ENCODE measurements at regions not wholly inside any gene's neighbourhood (a gene's known extent, or its start where the extent isn't known, plus 50 kb on each side); places are given as distances from the start of the nearest gene placed in this dataset.
"Not testable (repeated sequence)": the region's sequence is repeated elsewhere in the genome, so short reads cannot be mapped to it uniquely, and the experiment has no call there.

DNA sequence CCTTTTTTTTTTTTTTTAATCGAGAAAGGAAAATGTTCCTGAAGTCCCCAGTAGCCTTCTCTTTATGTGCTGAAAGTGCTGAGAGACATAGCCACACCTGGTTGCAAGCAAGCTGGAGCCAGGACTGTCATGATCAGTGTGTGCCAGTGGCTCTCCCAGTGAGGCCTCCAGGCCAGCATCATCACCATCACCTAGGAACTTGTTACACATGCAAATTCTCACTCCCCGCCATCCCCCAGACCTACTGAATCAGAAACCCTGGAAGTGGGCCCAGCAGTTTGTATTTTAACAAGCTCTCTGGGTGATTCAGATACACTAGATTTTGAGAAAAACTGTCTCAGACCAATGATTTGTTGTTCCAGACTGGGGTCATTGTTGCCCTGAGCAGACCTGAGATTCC, 181.9 kb upstream of the GLRA1 start:
- POLR2A ChIA-PET = no interaction called here
- CTCF ChIA-PET = interaction anchor here (0.7 kb wide), 1 partner anchor 193 kb away, joined by 3 read pairs; no protein-coding TSS in a partner anchor
- TF ChIP-seq FOXK2 (IDR thresholded peaks at IDR 0.05) (no peak), FOXM1 (IDR thresholded peaks at IDR 0.05; ENCODE audit: borderline replicate concordance) (no peak), SP1 (IDR thresholded peaks at IDR 0.05) (no peak), FOXA1 (IDR thresholded peaks at IDR 0.05) (no peak), SUZ12 (IDR thresholded peaks at IDR 0.05) (no peak), LEF1 (IDR thresholded peaks at IDR 0.05; ENCODE audit: borderline replicate concordance) (no peak), HDGF (IDR thresholded peaks at IDR 0.05; ENCODE audit: borderline replicate concordance) (no peak), CTBP1 (IDR thresholded peaks at IDR 0.05; ENCODE audit: borderline replicate concordance) (no peak), L3MBTL2 (conservative IDR thresholded peaks at IDR 0.05) (no peak), ZNF384 (IDR thresholded peaks at IDR 0.05) (no peak), NFRKB (IDR thresholded peaks at IDR 0.05) (no peak), ARNT (IDR thresholded peaks at IDR 0.05) (no peak), BHLHE40 (IDR thresholded peaks at IDR 0.05; ENCODE audit: borderline replicate concordance) (no peak), TARDBP (IDR thresholded peaks at IDR 0.05) (no peak), ELF4 (IDR thresholded peaks at IDR 0.05) (no peak)
- TF ChIP-seq, protein P1, sequence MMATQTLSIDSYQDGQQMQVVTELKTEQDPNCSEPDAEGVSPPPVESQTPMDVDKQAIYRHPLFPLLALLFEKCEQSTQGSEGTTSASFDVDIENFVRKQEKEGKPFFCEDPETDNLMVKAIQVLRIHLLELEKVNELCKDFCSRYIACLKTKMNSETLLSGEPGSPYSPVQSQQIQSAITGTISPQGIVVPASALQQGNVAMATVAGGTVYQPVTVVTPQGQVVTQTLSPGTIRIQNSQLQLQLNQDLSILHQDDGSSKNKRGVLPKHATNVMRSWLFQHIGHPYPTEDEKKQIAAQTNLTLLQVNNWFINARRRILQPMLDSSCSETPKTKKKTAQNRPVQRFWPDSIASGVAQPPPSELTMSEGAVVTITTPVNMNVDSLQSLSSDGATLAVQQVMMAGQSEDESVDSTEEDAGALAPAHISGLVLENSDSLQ (IDR thresholded peaks at IDR 0.05) = no peak

GRCh38 chr5:152105085-152105484, 180.4 kb upstream of the GLRA1 start:
- no peak for DNase-seq (ENCODE audit: extremely low spot score)
- ChIA-PET CTCF (no interaction called here), POLR2A (no interaction called here)
- TF ChIP-seq FOXA1 (IDR thresholded peaks at IDR 0.05) (no peak), HDGF (IDR thresholded peaks at IDR 0.05; ENCODE audit: borderline replicate concordance) (no peak)

More for the DNA sequence above, 181.9 kb upstream of the GLRA1 start:
- DNase-seq (ENCODE audit: extremely low spot score) = no peak

DNA sequence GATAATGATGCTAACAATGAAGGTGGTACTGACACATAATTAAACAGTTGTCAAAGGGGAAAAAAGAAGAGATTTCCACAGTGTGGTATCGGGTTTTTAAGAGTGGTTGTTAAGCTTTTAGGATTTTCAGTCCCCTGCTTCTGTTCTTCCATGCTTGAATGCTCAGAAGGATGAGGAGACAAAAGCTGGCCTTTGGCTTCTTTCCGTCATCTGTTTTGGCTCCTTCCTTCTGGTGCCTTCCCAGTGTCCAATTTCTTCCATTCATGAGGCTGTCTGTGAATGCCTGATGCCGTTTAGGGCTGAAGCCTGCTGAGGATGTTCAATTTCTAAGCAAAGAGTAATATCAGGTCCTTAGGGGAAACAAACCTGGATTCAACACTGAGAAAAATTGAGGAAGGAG, 179.6 kb upstream of the GLRA1 start:
- ChIA-PET POLR2A (no interaction called here), CTCF (no interaction called here)
- TF ChIP-seq FOXK2 (IDR thresholded peaks at IDR 0.05) = no peak
- TF ChIP-seq SUZ12 (IDR thresholded peaks at IDR 0.05) = no peak
- TF ChIP-seq ELF4 (IDR thresholded peaks at IDR 0.05) = no peak
- no peak for TF ChIP-seq HDGF (IDR thresholded peaks at IDR 0.05; ENCODE audit: borderline replicate concordance)
- TF ChIP-seq ARNT (IDR thresholded peaks at IDR 0.05) = no peak
- DNase-seq (ENCODE audit: extremely low spot score) = no peak

DNA sequence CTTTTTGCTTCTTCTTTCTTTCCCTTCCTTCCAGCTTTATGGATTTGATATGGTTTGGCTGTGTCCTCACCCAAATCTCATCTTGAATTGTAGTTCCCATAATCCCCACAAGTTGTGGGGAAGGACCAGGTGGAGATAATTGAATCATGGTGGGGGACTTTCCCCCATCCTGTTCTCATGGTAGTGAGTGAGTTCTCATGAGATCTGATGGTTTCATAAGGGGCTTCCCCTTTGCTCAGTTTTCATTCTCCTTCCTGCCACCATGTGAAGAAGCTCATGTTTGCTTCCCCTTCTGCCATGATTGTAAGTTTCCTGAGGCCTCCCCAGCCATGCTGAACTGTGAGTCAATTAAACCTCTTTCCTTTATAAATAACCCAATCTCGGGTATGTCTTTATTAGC, 178.3 kb upstream of the GLRA1 start:
- DNase-seq (ENCODE audit: extremely low spot score); POLR2A ChIA-PET; CTCF ChIA-PET: not testable (repeated sequence)

DNA sequence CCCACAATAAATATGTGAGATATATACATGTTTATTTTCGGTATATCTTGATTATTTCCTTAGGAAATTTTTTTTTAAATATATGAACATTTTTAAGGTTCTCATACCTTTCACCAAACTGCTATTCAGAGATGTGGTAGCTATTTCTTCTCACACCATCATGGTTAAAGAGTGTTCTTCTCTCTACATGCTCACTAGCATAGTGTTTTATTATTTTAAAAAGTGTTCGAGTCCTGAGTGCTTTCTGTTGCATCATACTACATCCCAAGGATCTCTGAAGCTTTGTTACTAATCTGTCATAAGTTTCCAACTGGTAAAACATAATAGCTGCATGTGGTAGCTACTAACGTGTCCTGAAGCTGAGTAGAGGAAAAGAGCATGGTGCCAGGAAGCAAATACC, 177.4 kb upstream of the GLRA1 start:
- POLR2A ChIA-PET = no interaction called here
- no peak for DNase-seq (ENCODE audit: extremely low spot score)
- TF ChIP-seq FOXK2 (IDR thresholded peaks at IDR 0.05) (no peak), HDGF (IDR thresholded peaks at IDR 0.05; ENCODE audit: borderline replicate concordance) (no peak), BHLHE40 (IDR thresholded peaks at IDR 0.05; ENCODE audit: borderline replicate concordance) (no peak), L3MBTL2 (conservative IDR thresholded peaks at IDR 0.05) (no peak), LEF1 (IDR thresholded peaks at IDR 0.05; ENCODE audit: borderline replicate concordance) (no peak), ELF4 (IDR thresholded peaks at IDR 0.05) (no peak), FOXA1 (IDR thresholded peaks at IDR 0.05) (no peak), ARNT (IDR thresholded peaks at IDR 0.05) (no peak), ZNF384 (IDR thresholded peaks at IDR 0.05) (no peak), NFRKB (IDR thresholded peaks at IDR 0.05) (no peak), SUZ12 (IDR thresholded peaks at IDR 0.05) (no peak), CTBP1 (IDR thresholded peaks at IDR 0.05; ENCODE audit: borderline replicate concordance) (no peak), TARDBP (IDR thresholded peaks at IDR 0.05) (no peak), SP1 (IDR thresholded peaks at IDR 0.05) (no peak), FOXM1 (IDR thresholded peaks at IDR 0.05; ENCODE audit: borderline replicate concordance) (no peak)
- TF ChIP-seq, protein P1 (IDR thresholded peaks at IDR 0.05) = no peak
- CTCF ChIA-PET = no interaction called here

GRCh38 chr5:152100462-152100861, 175.8 kb upstream of the GLRA1 start:
- TF ChIP-seq HDGF (IDR thresholded peaks at IDR 0.05; ENCODE audit: borderline replicate concordance) = no peak
- TF ChIP-seq ZNF384 (IDR thresholded peaks at IDR 0.05) = no peak
- no peak for TF ChIP-seq BHLHE40 (IDR thresholded peaks at IDR 0.05; ENCODE audit: borderline replicate concordance)
- TF ChIP-seq NFRKB (IDR thresholded peaks at IDR 0.05) = no peak
- no peak for TF ChIP-seq L3MBTL2 (conservative IDR thresholded peaks at IDR 0.05)
- no peak for TF ChIP-seq FOXA1 (IDR thresholded peaks at IDR 0.05)
- TF ChIP-seq CTBP1 (IDR thresholded peaks at IDR 0.05; ENCODE audit: borderline replicate concordance) = no peak
- TF ChIP-seq ARNT (IDR thresholded peaks at IDR 0.05) = no peak
- no peak for TF ChIP-seq LEF1 (IDR thresholded peaks at IDR 0.05; ENCODE audit: borderline replicate concordance)
- ChIA-PET CTCF (no interaction called here), POLR2A (no interaction called here)
- DNase-seq (ENCODE audit: extremely low spot score) = no peak

DNA sequence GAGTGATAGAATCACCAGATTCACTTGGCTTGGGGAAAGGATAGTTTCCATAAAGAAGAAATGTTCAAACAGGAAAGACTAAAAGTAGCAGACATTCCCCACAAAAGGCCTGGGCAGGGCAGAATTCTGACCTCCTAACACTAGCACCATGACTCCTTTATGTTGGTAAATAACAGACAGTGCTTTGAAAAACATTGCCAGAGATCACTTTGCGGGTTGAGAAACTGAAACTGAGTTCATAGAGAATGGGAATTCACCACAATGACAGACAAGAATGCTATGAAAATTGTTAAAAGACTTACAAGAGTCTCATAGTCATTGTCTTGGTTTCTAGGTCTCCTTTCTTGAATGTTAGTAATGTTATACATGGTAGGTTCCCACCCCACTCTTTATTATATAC, 172.5 kb upstream of the GLRA1 start:
- DNase-seq (ENCODE audit: extremely low spot score) = no peak
- POLR2A ChIA-PET = no interaction called here
- CTCF ChIA-PET = no interaction called here
- TF ChIP-seq LEF1 (IDR thresholded peaks at IDR 0.05; ENCODE audit: borderline replicate concordance) (no peak), TARDBP (IDR thresholded peaks at IDR 0.05) (no peak), FOXM1 (IDR thresholded peaks at IDR 0.05; ENCODE audit: borderline replicate concordance) (no peak), HDGF (IDR thresholded peaks at IDR 0.05; ENCODE audit: borderline replicate concordance) (no peak), L3MBTL2 (conservative IDR thresholded peaks at IDR 0.05) (no peak), FOXK2 (IDR thresholded peaks at IDR 0.05) (no peak), CTBP1 (IDR thresholded peaks at IDR 0.05; ENCODE audit: borderline replicate concordance) (no peak), SP1 (IDR thresholded peaks at IDR 0.05) (no peak)
- TF ChIP-seq, protein P1 (IDR thresholded peaks at IDR 0.05) = no peak
